ENCODE measurements at regions not wholly inside any gene's neighbourhood (a gene's known extent, or its start where the extent isn't known, plus 50 kb on each side); places are given as distances from the start of the nearest gene placed in this dataset.

DNA sequence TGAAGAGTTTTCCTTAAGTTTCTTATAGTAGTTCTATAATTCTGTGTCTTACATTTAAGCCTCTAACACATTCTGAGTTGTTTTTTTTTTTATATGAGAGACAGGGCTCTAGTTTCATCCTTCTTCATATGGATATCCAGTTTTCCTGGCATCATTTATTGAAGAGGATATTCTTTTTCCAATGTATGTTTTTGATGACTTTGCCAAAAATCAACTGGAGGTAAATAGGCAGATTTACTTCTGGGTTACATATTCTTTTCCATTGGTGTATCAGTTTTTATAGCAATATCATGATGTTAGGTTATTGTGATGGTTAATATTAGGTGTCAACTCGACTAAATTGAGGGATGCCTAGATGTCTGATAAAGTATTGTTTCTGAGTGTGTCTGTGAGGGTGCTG lies 650.7 kb upstream of the GRID2 start:
- H3K4me3 ChIP-seq (replicated peaks in 1 of 3; ENCODE audit: low read depth in 2 of 3, low read length in 3 of 3) = no peak overlapping the region
- 71% methylated on average over 1 of the region's 1 CpG for WGBS (ENCODE audit: insufficient coverage)
- H4K20me1 ChIP-seq (ENCODE audit: insufficient read depth, low read length) = no peaks in the 10 kb centered on the region
- no peaks in the 10 kb centered on the region for H3K4me1 ChIP-seq (ENCODE audit: control insufficient read depth in 1 of 2, insufficient read depth in 2 of 2, low read length in 2 of 2)
- no peak overlapping the region for H3K4me3 Mint-ChIP-seq
- no peaks in the 10 kb centered on the region for H3K36me3 Mint-ChIP-seq
- H3K27me3 ChIP-seq (ENCODE audit: control insufficient read depth in 2 of 2, insufficient read depth in 2 of 2, low read length in 2 of 2) = no peaks in the 10 kb centered on the region
- H3K36me3 ChIP-seq (replicated peaks in 1 of 2; ENCODE audit: control insufficient read depth in 1 of 2, insufficient read depth in 2 of 2, low read length in 2 of 2) = no peaks in the 10 kb centered on the region
- no peak overlapping the region for H3K27ac Mint-ChIP-seq
- peaks cover 7 to 16% (median 13%) of the 10 kb centered on the region in 7 donors for H3K9me3 Mint-ChIP-seq
- no peak overlapping the region for H3K9ac ChIP-seq (ENCODE audit: insufficient read depth, low read length, poor library complexity, severe bottlenecking)
- no peaks in the 10 kb centered on the region for H3K9me3 ChIP-seq (replicated peaks in 1 of 2; ENCODE audit: control insufficient read depth in 1 of 2, insufficient read depth in 1 of 2, low read length in 2 of 2)
- intact Hi-C loops (cut with micrococcal nuclease) = no loop called here
- H3K4me1 Mint-ChIP-seq = no peaks in the 10 kb centered on the region
- no peak for DNase-seq
- TF ChIP-seq, protein P1, sequence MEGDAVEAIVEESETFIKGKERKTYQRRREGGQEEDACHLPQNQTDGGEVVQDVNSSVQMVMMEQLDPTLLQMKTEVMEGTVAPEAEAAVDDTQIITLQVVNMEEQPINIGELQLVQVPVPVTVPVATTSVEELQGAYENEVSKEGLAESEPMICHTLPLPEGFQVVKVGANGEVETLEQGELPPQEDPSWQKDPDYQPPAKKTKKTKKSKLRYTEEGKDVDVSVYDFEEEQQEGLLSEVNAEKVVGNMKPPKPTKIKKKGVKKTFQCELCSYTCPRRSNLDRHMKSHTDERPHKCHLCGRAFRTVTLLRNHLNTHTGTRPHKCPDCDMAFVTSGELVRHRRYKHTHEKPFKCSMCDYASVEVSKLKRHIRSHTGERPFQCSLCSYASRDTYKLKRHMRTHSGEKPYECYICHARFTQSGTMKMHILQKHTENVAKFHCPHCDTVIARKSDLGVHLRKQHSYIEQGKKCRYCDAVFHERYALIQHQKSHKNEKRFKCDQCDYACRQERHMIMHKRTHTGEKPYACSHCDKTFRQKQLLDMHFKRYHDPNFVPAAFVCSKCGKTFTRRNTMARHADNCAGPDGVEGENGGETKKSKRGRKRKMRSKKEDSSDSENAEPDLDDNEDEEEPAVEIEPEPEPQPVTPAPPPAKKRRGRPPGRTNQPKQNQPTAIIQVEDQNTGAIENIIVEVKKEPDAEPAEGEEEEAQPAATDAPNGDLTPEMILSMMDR (IDR thresholded peaks at IDR 0.05) = no peak
- H3K4me2 ChIP-seq (replicated peaks; ENCODE audit: extremely low read depth, low read length, poor library complexity, severe bottlenecking) = no peak overlapping the region
- no peak overlapping the region for H3K27ac ChIP-seq (ENCODE audit: low read depth in 1 of 2, low read length in 2 of 2)
- peaks cover 0 to 1% (median 0%) of the 10 kb centered on the region in 3 donors for H3K27me3 Mint-ChIP-seq (ENCODE audit: low read depth in 3 of 3)
- H3K79me2 ChIP-seq (ENCODE audit: insufficient read depth, low read length) = no peaks in the 10 kb centered on the region
- no peak overlapping the region for H2AFZ ChIP-seq (ENCODE audit: insufficient read depth, low read depth, low read length, poor library complexity, severe bottlenecking)

DNA sequence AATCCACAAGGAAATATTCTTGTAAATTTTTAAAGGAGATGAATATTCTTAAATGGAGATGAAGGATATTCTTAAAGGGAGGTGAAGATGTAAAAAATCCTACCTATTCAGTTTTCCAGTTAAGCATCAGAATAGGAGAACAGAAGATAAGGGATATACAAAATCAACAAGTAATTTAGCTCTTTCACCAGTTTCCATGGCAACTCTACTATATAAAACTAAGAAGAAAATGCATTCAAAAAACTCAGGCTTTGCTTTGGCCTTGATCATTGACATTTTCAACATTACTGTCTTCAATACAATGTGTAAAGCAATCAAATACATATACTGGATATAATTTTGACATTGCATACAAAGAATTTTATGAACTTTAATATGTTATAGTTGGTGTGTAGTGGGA lies 622.7 kb upstream of the GRID2 start:
- no peak for DNase-seq
- Histone ChIP-seq H3K27me3 (ENCODE audit: control insufficient read depth in 2 of 2, insufficient read depth in 2 of 2, low read length in 2 of 2) (no peaks in the 10 kb centered on the region), H3K4me3 (replicated peaks in 1 of 3; ENCODE audit: low read depth in 2 of 3, low read length in 3 of 3) (no peak overlapping the region), H3K36me3 (replicated peaks in 1 of 2; ENCODE audit: control insufficient read depth in 1 of 2, insufficient read depth in 2 of 2, low read length in 2 of 2) (no peaks in the 10 kb centered on the region), H4K20me1 (ENCODE audit: insufficient read depth, low read length) (no peaks in the 10 kb centered on the region), H3K4me1 (ENCODE audit: control insufficient read depth in 1 of 2, insufficient read depth in 2 of 2, low read length in 2 of 2) (no peaks in the 10 kb centered on the region), H3K27ac (ENCODE audit: low read depth in 1 of 2, low read length in 2 of 2) (no peak overlapping the region), H3K9ac (ENCODE audit: insufficient read depth, low read length, poor library complexity, severe bottlenecking) (no peak overlapping the region), H3K79me2 (ENCODE audit: insufficient read depth, low read length) (no peaks in the 10 kb centered on the region), H3K9me3 (replicated peaks in 1 of 2; ENCODE audit: control insufficient read depth in 1 of 2, insufficient read depth in 1 of 2, low read length in 2 of 2) (peaks cover 0 to 3% of the 10 kb centered on the region in 2 donors), H3K4me2 (replicated peaks; ENCODE audit: extremely low read depth, low read length, poor library complexity, severe bottlenecking) (no peak overlapping the region), H2AFZ (ENCODE audit: insufficient read depth, low read depth, low read length, poor library complexity, severe bottlenecking) (no peak overlapping the region)
- Mint-ChIP-seq H3K4me1 (no peaks in the 10 kb centered on the region), H3K36me3 (no peaks in the 10 kb centered on the region), H3K27ac (no peak overlapping the region), H3K27me3 (ENCODE audit: low read depth in 3 of 3) (no peaks in the 10 kb centered on the region), H3K9me3 (peaks cover 0 to 8% (median 4%) of the 10 kb centered on the region in 7 donors), H3K4me3 (no peak overlapping the region)
- TF ChIP-seq, protein P1 (IDR thresholded peaks at IDR 0.05) = no peak
- intact Hi-C loops (cut with micrococcal nuclease) = no loop called here
